ENCODE measurements at regions not wholly inside any gene's neighbourhood (a gene's known extent, or its start where the extent isn't known, plus 50 kb on each side); places are given as distances from the start of the nearest gene placed in this dataset.

GRCh38 chr18:76131738-76132137 is 363.3 kb downstream of the ZNF516 start:
- peak; percentile 55 to 58 for DNase-seq (ENCODE audit: low read depth in 1 of 2, low spot score in 1 of 2)
- Histone ChIP-seq H3K27ac (replicated peaks) (no peak overlapping the region), H3K27me3 (ENCODE audit: insufficient read depth, poor library complexity, severe bottlenecking) (no peaks in the 10 kb centered on the region), H3K4me3 (replicated peaks; ENCODE audit: insufficient read depth, low read length) (no peak overlapping the region)
- TF ChIP-seq SPI1 (IDR thresholded peaks at IDR 0.05; ENCODE audit: borderline replicate concordance, low read depth) (no peak), CTCF (IDR thresholded peaks at IDR 0.05; ENCODE audit: insufficient read depth, low read length) (no peak), REST (IDR thresholded peaks at IDR 0.05; ENCODE audit: insufficient replicate concordance, low read depth) (no peak), GABPA (IDR thresholded peaks at IDR 0.05; ENCODE audit: low read depth) (no peak), POLR2AphosphoS5 (IDR thresholded peaks at IDR 0.05; ENCODE audit: low read depth) (no peak)

GRCh38 chr18:76130845-76131244 is 364.2 kb downstream of the ZNF516 start:
- H3K27me3 ChIP-seq (ENCODE audit: insufficient read depth, poor library complexity, severe bottlenecking), result no peaks in the 10 kb centered on the region
- no peak overlapping the region for H3K27ac ChIP-seq (replicated peaks)
- TF ChIP-seq SPI1 (IDR thresholded peaks at IDR 0.05; ENCODE audit: borderline replicate concordance, low read depth) (no peak), GABPA (IDR thresholded peaks at IDR 0.05; ENCODE audit: low read depth) (no peak), POLR2AphosphoS5 (IDR thresholded peaks at IDR 0.05; ENCODE audit: low read depth) (no peak), REST (IDR thresholded peaks at IDR 0.05; ENCODE audit: insufficient replicate concordance, low read depth) (no peak), CTCF (IDR thresholded peaks at IDR 0.05; ENCODE audit: insufficient read depth, low read length) (no peak)
- no peak for DNase-seq (ENCODE audit: low read depth in 1 of 2, low spot score in 1 of 2)
- no peak overlapping the region for H3K4me3 ChIP-seq (replicated peaks; ENCODE audit: insufficient read depth, low read length)

DNA sequence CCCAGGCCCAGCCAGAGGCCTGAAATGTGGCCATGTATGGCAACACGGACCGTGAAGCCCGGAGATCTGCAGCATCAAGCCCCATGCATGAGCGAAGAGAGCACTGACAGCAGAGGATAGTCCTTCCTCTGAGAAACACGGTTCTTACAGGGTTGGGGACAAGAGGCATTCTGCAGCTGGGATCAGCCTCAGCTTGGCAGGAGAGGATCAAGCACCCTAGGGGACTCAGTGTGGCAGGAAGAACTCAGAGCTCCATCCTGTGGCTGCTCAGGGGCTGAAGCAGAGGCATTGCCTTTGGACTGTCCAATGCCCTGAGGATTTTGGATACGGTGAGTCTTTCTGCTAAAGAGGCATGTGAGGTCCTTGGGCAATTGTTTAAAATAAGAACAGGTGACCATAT is 368.7 kb downstream of the ZNF516 start:
- H3K27ac ChIP-seq (replicated peaks), result no peak overlapping the region
- DNase-seq (ENCODE audit: low read depth in 1 of 2, low spot score in 1 of 2), result no peak
- H3K27me3 ChIP-seq (ENCODE audit: insufficient read depth, poor library complexity, severe bottlenecking), result no peaks in the 10 kb centered on the region
- no peak for TF ChIP-seq REST (IDR thresholded peaks at IDR 0.05; ENCODE audit: insufficient replicate concordance, low read depth)
- no peak for TF ChIP-seq CTCF (IDR thresholded peaks at IDR 0.05; ENCODE audit: insufficient read depth, low read length)
- no peak for TF ChIP-seq SPI1 (IDR thresholded peaks at IDR 0.05; ENCODE audit: borderline replicate concordance, low read depth)
- TF ChIP-seq POLR2AphosphoS5 (IDR thresholded peaks at IDR 0.05; ENCODE audit: low read depth), result no peak
- no peak for TF ChIP-seq GABPA (IDR thresholded peaks at IDR 0.05; ENCODE audit: low read depth)
- H3K4me3 ChIP-seq (replicated peaks; ENCODE audit: insufficient read depth, low read length), result no peak overlapping the region

Measured in HL-60 (cell line).